ENCODE measurements at regions not wholly inside any gene's neighbourhood (a gene's known extent, or its start where the extent isn't known, plus 50 kb on each side); places are given as distances from the start of the nearest gene placed in this dataset.

DNA sequence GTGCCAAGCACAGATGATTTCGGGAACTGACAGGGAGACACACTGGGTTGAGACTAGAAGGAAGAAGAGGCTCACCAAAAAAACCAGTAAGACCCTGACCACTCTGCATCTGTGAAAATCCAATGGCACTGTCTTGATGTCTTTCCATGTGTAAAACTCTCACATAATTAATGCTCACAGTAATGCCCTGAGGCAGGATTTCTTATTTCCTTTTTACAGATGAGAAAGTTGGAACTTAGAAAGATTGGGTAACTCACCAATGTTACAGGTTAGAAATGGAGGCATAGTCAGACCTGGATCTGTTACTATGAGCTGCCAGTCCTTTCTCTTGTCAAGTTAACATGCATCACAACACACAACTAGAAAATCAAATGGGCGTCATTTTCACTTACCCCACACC, 151.0 kb upstream of the MCHR2 start:
- ATAC-seq = no peak
- no peak for DNase-seq (ENCODE audit: low spot score)

DNA sequence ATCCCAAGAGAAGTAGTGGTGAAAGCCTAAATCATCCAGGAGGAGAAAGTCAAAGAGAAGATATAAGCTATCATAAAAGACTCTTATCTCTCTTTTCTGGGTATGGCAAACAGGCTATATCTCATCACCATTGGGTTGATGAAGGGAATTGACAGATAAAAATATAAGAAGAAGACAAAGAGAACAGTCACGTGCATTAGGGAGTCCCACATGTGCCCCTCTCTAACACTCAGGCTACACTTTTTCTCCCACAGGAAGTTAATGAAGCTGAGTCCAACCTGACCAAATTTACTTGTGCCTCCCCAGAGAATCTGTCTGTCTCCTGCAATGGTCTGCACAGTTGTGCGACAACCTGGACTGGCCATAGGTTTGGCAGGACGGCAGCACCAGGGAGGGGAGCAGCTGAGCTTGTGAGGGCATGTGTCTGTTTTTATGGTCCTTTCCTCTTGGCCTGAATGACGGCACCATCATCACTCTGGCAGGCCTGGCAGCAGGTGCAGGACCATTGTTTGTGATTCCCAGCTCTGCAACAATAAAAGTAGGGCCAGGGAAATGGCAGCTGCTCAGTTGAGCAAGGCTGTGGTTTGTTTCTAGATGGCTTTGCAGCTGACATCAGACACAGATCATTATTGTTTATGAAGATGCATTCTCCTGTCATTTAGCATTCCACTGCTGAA, 144.5 kb upstream of the MCHR2 start:
- ATAC-seq (no peak), DNase-seq (ENCODE audit: low spot score) (no peak)

DNA sequence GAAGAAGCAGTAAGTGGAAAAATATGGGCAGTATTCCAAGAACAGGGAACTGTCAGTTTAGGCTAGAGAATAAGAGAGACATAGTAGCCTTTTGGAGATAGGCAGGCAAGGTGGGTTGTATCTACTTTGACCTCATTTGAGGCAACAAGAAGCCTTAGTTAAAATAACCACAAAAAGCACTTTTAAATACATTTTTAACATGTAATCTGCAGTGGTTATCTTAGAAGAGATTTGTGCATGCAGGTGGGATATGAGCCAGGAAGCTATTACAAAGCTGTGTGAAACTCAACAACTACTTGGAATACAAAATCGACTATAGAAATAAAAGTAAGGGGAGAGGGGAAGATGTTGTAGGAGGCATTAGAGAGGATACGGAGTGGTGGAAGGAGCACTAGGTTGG, 143.7 kb upstream of the MCHR2 start:
- ATAC-seq = no peak
- DNase-seq (ENCODE audit: low spot score) = no peak

DNA sequence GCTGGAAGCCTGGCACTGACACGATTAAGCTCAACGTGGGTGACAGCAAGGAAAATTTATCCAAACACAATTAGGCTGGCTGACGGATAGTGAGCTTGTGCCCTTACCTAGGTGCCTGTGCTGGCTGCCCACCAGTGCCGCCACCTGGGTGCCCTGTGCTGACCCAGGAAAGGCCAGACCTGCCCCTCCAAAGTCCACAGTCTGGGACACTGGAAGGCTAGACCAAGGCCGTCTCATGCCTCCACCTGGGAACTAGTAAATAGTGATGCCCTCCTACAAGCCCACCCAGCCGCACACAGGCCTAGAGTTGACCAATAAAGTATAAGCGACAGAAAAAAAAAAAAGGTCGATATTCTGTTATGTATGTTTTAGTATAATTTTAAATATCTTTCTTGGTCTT, 142.6 kb upstream of the MCHR2 start:
- DNase-seq (ENCODE audit: low spot score) (no peak), ATAC-seq (no peak)

DNA sequence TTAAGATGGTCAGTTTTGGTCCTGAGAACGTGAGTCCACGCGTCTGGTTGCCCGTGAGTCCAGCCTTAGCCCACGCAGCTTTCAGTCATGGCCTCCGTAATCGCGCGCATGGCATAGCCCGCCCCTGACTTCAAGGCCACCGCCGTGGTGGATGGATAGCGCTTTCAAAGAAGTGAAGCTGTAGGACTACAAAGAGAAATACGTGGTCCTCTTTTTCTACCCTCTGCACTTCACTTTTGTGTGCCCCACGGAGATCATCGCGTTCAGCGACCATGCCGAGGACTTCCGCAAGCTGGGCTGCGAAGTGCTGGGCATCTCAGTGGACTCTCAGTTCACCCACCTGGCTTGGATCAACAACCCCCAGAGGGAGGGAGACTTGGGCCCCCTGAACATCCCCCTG, 142.0 kb upstream of the MCHR2 start:
- no peak for DNase-seq (ENCODE audit: low spot score)
- no peak for ATAC-seq

DNA sequence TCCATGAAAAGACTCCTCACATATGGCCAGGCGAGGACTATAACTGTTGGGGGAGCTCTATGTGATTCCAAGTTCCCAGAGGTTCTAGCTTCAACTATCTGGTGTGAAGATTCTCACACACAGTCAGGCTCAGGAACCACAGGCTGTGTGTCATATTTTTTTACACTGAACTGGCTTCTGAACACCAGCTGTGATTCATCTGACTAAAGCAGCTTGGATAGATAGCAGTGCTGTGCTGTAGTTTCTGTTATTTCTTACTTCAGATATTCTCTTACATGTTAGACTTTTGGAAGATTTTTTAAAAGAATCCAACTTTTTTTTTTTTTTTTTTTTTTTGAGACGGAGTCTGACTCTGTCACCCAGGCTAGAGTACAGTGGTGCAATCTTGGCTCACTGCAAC, 140.7 kb upstream of the MCHR2 start:
- ATAC-seq (no peak), DNase-seq (ENCODE audit: low spot score) (no peak)

DNA sequence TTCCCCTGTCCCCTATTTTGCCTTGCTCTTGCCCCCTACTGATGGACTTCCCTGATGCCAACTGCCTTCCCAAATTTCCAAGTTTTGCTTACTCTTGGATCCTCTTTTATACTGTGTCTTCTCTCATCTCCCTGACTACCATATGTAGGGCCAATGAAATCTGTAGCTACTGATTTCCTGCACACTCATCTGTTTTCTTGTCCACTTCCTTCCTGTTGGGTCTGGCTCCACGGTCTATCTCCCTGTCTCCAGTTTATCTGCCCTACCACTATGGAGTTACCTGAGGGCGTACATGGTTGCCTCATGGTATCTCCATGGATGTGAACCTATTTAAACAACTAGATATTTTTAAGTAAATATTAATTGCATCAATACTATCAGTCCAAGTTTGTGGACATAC, 140.3 kb upstream of the MCHR2 start:
- DNase-seq (ENCODE audit: low spot score) = no peak
- no peak for ATAC-seq

DNA sequence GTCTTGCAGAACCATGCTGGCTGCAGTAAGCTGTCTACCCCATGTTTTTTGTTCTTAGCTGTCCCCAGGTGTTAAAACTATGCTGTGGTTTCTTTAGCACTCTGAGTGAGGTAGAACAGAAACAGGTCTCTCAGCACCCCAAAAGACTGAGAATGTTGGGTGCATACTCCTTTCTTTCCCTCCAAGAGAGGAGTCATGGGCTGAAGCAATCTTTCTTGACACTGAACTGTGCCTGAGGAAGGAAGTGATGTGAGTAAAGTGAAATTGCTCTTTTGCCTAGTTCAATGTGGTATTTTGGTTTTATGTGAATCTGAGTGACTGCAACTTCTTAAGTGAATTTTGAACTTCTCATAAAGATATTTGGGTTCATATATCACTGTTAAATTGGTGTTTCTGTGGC, 138.0 kb upstream of the MCHR2 start:
- DNase-seq (ENCODE audit: low spot score) = no peak
- ATAC-seq = no peak

DNA sequence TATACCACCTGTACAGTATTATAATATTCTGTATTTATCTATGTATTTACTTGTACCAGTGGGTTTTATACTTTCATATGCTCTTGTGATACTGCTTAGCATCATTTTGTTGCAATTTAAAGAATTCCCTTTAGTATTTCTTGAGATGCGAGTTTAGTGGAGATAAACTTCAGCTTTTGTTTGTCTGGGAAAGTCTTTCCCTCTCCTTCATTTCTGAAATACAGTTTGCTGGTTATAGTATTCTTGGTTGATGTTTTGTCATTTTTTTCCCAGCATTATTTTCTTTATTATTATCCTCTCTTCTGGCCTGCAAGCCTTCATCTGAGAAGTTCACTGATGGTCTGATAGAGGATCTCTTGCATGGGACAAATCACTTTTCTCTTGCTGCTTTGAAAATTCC, 136.6 kb upstream of the MCHR2 start:
- DNase-seq (ENCODE audit: low spot score) (no peak), ATAC-seq (no peak)

DNA sequence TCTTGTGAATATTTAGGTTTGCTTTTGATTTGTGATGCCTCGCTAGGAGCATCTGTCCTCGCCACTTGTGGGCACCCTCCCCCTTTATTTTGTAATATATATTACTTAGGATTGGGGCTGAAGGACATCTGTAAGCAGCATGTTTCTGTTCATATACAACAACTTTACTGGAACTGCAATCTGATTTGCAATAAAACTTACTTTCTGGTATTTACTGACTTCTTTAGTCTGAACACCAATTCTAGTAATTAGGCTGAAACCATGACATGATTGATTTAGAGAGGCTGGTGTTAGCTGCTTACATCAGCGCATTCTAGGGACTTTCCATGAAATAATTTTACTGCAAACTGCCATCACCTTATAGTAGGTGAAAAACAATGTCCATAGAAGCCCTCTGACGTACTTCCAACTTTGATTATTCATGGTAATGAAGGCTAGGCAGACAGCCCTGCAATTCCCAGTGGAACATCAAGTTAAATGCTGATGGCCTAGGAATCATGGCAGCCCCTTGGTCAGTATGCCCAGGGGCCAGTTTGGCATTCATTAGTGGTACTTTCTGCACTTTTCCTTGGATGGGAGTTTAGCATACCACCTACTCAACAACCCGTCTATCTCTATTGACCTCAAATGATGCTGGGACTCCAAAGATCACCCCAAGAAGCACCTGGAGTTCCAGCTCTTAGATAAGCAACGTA, 132.9 kb upstream of the MCHR2 start:
- DNase-seq (ENCODE audit: low spot score) (no peak), ATAC-seq (no peak)

DNA sequence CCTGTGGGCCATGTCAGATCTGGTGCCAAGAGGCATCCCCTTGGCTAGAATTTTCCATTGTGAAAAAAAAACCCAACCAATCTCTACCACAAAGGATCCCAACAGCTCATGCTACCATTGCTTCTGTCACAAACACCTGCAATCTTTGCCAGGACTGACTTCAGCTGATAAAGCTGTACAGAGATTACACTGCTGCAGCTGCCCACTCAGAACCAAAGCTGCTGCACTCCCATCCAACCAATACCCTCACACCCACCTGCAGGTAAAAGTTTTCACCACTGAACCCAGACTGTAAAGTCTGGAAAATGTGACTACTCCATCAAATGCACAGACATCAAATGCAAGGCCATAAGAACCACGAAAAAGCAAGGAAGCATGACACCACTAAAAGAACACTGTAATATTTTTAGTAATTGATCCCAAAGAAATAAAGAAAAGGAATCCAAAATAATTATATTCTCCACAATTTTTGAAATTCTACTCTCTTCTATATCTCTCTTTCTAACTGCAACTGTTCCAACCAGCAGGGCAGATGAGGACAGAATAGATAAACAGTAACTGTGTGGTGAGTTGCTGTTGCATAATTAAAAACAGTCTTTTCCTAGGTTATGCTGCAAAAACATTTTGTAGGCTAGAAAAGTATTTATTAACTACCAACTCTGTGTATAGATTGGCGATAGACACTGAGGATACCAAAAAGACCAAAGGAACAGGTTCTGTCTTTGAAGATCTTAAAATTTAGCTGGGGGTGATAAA, 128.0 kb upstream of the MCHR2 start:
- DNase-seq (ENCODE audit: low spot score) (no peak), ATAC-seq (peak; percentile 87)

DNA sequence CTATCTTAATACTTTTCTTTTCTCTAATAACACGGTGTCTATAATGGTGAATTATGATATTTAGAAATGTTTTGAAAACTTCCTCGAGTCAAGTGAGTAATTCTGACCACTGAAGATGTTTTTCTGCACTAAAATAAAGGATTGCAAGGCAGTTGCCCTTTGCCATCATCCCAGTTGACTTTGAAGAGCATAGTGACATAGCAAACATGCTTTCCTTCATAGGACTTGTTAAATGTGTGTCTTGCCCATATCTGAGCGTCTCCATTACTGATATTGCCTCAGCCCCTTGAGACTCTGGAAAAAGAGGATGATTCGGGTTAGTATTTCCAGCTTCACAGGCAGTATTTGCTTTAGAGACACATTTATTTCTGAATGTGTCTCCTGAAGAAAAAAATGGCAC, 125.2 kb upstream of the MCHR2 start:
- ATAC-seq (no peak), DNase-seq (ENCODE audit: low spot score) (no peak)

DNA sequence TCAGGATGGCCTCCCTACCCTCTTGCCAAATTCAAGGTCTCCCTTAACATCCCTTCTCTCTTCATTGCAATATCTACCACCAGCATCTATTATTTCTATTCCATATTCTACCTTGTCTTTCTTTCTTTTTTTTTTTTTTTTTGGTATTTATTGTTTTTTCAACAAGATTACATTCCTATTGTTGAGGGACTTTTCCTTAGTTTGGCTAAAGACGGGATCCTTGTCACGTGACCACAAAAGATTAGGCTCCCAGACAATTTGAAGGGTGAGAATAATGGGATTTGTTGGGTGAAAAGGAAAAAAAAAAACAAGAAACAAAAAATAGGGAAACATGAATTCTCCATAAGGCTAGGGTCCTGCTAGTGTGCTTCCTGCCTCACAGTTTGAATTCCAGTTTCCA, 124.3 kb upstream of the MCHR2 start:
- ATAC-seq = no peak
- DNase-seq (ENCODE audit: low spot score) = no peak

DNA sequence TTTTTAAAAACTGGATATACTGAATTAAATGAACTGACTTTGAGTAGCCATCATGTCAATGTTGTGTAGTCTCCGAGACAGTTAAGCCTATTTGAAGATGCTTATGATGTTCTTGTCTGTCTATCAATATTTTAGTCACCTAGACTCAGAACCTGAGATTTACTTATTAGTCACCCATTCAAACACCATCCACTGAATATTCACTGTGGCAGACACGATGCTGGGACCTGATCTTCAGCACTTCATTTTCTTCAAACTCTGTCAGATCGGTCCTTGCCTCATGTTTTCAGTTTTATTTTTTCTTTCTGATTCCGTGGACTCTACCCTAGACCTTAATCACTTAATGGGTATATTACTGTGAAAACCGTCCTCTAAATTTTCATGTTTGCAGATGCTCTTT, 123.7 kb upstream of the MCHR2 start:
- no peak for ATAC-seq

DNA sequence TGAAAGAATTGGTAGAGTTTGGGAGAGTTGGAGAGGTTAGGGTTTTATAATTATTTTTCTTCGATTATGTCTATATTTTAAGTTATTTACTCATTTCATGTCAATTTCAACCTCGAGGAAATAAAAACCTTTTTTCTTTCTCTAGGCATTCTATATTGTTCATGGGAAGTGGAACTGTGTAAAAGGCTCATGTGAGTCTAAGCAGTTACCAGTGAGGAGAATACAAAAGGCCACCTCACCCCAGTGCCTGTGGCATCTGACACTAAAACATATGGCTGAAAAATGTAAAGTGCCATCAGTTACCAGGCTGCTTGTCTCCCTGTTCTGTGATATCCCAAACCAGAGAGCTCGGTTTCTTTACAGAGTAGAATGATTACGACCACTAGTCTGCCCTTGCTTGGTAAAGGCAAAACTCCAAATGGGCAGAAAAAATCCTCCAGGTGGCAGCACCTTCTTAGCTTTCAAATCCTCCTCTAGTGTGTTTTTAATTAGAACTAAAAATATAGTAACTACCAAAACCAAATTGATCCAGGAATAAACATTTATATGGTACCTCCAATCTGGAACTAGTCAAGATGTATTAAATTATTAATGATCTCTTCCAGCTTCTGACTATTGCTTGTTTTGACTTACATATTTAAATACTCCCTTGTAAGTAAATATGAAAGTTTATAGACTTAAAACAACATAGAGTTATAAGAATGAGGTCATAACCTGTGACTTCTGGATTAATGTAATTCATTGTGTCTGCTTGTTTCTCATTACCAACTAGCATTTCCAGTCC, 122.6 kb upstream of the MCHR2 start:
- ATAC-seq (peak; percentile 77), DNase-seq (ENCODE audit: low spot score) (no peak)

More for the DNA sequence above, 123.7 kb upstream of the MCHR2 start:
- DNase-seq (ENCODE audit: low spot score) = no peak

DNA sequence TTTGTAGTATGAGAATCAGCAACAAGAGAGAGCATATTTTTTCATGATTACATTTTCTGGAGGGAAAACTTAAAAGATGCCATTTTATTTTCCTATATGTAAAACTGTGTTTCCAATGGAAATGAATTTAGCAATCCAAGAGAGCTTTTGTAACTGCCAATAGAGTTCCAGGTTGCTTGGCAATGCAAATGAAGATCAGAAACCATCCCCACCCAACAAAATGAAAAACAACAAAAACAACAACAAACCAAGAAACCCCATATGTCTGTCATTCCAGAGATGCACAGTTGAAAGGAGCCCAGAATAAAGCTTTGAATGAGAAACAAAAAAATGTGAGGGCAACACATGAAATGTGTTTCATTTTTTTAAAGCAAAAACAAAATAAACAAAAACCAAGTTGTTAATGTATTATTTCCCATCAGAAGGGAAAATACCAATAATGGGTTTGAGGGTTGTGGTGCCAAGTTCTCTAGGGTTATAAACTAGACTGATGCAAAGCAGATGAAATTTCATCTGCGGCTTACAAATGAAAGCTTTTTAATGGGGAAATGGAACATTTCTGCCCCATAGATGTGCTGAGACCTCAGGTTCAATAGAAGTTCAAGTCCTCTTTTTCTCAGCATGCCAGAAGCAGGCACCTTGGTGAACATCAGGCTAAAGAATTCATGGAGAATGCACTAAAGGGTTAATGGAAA, 121.5 kb upstream of the MCHR2 start:
- no peak for ATAC-seq

DNA sequence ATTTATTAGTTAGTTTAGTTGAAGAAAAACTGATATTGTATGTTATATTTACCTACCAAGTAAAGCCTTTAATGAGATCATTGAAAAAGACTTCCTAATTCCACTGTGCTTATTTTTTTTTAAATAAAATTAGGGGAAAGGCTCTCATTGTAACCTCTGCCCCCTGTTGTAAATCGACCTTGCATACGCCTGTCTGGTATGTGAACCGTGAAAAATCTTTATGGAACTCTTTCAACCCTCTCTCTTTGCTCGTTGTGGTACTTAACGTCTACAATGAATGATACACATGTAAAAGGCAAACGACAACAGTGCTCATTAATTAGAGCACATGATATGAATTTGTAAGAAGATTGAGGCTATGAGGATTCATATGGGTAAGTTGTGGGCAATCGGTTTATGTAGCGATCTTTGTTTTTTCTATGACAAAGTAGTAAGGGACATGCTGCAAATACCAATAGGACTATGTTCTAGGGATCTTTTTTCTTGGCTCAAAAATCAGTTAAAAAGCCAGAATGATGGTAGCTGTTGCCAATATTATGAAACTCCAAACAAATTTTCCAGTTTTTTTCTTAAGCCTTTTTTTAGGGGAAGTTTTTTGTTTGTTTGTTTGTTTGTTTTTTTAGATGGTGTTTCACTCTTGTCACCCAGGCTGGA, 119.0 kb upstream of the MCHR2 start:
- peak; percentile 85 for ATAC-seq
- no peak for DNase-seq (ENCODE audit: low spot score)

More for the DNA sequence above, 121.5 kb upstream of the MCHR2 start:
- no peak for DNase-seq (ENCODE audit: low spot score)

DNA sequence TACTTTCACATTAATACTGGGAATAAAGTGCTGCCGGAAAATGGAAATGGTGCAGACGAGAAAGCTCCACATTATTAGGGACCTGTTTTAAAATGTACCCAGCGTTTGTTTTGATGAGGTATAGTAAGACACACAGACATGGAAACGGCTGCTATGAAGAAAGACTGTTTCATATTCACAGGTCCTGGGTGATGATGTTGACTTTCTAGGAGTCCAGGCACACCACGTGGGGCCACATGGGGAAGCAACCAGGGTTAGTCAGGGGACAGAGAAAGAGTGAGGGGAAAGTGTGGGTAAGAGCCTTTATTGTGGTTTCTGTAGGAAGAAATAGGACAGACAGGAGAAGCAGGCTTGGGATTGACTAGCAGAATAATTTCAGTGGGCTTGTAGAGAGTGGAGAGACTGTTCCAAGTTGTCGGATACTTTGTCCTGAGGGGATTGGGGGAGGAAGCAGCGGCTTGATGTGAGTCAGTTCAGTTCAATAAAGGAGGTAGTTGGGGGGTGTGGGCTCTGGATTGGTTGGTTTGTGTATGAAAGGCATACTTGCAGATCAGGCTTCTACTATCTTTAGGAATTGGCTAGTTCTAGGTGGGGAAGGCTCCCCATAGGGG, 112.0 kb upstream of the MCHR2 start:
- ATAC-seq (no peak), DNase-seq (ENCODE audit: low spot score) (no peak)

DNA sequence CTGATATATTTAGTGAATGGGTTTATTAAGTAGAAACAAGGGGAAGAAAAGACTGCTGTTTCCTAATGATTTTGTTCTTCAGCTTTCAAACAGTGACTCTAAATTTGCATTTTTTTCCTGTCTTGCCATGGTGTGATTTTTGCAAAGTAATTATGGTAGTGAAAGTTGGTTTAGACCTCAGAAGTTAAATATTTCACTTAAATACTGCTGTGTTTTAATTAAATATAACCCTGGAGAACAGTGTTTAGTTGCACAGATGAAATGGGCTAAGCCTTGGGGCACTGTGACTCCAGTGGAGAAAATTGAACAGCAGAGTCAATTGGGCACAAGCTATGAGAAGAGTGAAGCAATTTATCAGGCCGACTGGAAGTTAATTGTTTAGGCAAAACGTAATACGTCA, 111.1 kb upstream of the MCHR2 start:
- DNase-seq (ENCODE audit: low spot score) (no peak), ATAC-seq (no peak)

DNA sequence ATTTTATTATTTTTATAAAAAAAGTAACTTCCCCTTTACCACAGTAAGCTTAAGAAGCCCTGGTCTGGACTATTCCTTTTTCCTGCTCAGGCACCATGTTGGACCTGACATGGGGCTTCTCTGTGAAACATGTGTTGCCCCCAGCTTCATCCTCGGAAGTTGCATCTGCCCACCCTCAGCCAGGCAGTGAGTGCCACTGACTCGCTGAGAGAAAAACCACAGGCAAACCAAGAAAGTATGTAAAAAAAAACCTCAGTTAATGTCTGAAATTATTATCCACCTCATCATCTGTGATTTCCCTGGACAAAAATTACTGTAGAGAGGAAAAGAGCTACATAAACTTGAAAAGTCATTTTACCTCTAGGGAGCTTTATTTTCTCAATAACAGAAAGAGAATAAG, 109.9 kb upstream of the MCHR2 start:
- ATAC-seq (no peak), DNase-seq (ENCODE audit: low spot score) (no peak)
